GM06990 (cell line): ENCODE measurements at regions not wholly inside any gene's neighbourhood (a gene's known extent, or its start where the extent isn't known, plus 50 kb on each side); places are given as distances from the start of the nearest gene placed in this dataset.

ENCODE experiments used
- DNase-seq: peaks from one replicate; pipeline ENCODE4 v3.0.0-alpha.2; 2011; ENCODE audit not compliant: insufficient read length; ENCODE audit errors: extremely low read depth
- H3K27me3 ChIP-seq: replicated peaks from 2 replicates; pipeline ENCODE4 v1.6.0; 2011; ENCODE audit warnings: low read length; ENCODE audit not compliant: control insufficient read depth, insufficient read depth
- H3K36me3 ChIP-seq: 2 replicates; pipeline ENCODE4 v1.5.1; 2011; ENCODE audit warnings: low read length; ENCODE audit not compliant: control insufficient read depth, insufficient read depth
- H3K4me3 ChIP-seq: replicated peaks from 2 replicates; pipeline ENCODE4 v1.5.1; 2011; ENCODE audit warnings: low read depth, mild to moderate bottlenecking, control low read depth, low read length
- CTCF ChIP-seq: IDR thresholded peaks from 2 replicates; pipeline ENCODE4 v1.5.1; 2011; ENCODE audit warnings: low read length, control low read depth, mild to moderate bottlenecking, inconsistent platforms; ENCODE audit not compliant: insufficient read depth, poor library complexity, severe bottlenecking

GRCh38 chr12:113642216-113642615 is 170.5 kb upstream of the LHX5 start:
- TF ChIP-seq CTCF: no peak
- 0 out of 2 replicates have a peak, but pooled peaks cover 1% of the 10 kb centered on the region for H3K27me3 ChIP-seq

GRCh38 chr12:113641426-113642030 is 169.9 kb upstream of the LHX5 start:
- no peaks in the 10 kb centered on the region for H3K36me3 ChIP-seq
- H3K4me3 ChIP-seq: no peak overlapping the region
- H3K27me3 ChIP-seq: 0 out of 2 replicates have a peak, but pooled peaks cover 1% of the 10 kb centered on the region
- TF ChIP-seq CTCF: no peak
- no peak for DNase-seq

More at GRCh38 chr12:113642216-113642615, 170.5 kb upstream of the LHX5 start:
- H3K4me3 ChIP-seq: no peak overlapping the region
- no peaks in the 10 kb centered on the region for H3K36me3 ChIP-seq
- no peak for DNase-seq

GRCh38 chr12:113640837-113641236 is 169.2 kb upstream of the LHX5 start:
- TF ChIP-seq CTCF: no peak

GRCh38 chr12:113639474-113639873 is 167.8 kb upstream of the LHX5 start:
- DNase-seq: no peak
- no peak for TF ChIP-seq CTCF

More at GRCh38 chr12:113640837-113641236, 169.2 kb upstream of the LHX5 start:
- Histone ChIP-seq H3K36me3 (no peaks in the 10 kb centered on the region), H3K4me3 (no peak overlapping the region), H3K27me3 (no peaks in the 10 kb centered on the region)
- no peak for DNase-seq

GRCh38 chr12:113638460-113638775 is 166.7 kb upstream of the LHX5 start:
- Histone ChIP-seq H3K27me3 (no peaks in the 10 kb centered on the region), H3K4me3 (no peak overlapping the region), H3K36me3 (no peaks in the 10 kb centered on the region)
- no peak for TF ChIP-seq CTCF
- DNase-seq: no peak

More at GRCh38 chr12:113639474-113639873, 167.8 kb upstream of the LHX5 start:
- Histone ChIP-seq H3K4me3 (no peak overlapping the region), H3K36me3 (no peaks in the 10 kb centered on the region), H3K27me3 (no peaks in the 10 kb centered on the region)

- Histone ChIP-seq H3K27me3 (no peaks in the 10 kb centered on the region; the same call in 1 of the 2 replicates), H3K36me3 (no peaks in the 10 kb centered on the region), H3K4me3 (no peak overlapping the region)
- no peak for DNase-seq
- TF ChIP-seq CTCF: no peak
Measured at GRCh38 chr12:113634982-113635381, 163.3 kb upstream of the LHX5 start.
